GM12878 (cell line): ENCODE measurements at regions not wholly inside any gene's neighbourhood (a gene's known extent, or its start where the extent isn't known, plus 50 kb on each side); places are given as distances from the start of the nearest gene placed in this dataset.

Experiments used
- ATAC-seq: fragments of 200-7000 bp; cut with Tn5 transposase; 3 replicates; pipeline ENCODE4 v1.9.1; 2020; ENCODE audit warnings: mild to moderate bottlenecking, moderate library complexity
- BruUV-seq: library from RNA; stranded (reverse); fragments of 400-500 nt; replicated peaks from 2 replicates; lab custom pipeline; 2021; lab: Mats Ljungman, UMichigan
- CTCF ChIA-PET: fragments of 300-600 bp; sonication (Branson Sonifier 250); formaldehyde crosslinking; extraction: SDS; loops from one replicate; lab custom pipeline; 2021; ENCODE audit warnings: inconsistent platforms; lab: Yijun Ruan, JAX
- POLR2A ChIA-PET: fragments of 350-600 bp; formaldehyde crosslinking; extraction: SDS; loops from one replicate; lab custom pipeline; 2021; ENCODE audit warnings: inconsistent platforms; lab: Charles Lee
- RAD21 ChIA-PET: fragments of 300-600 bp; sonication (Branson Sonifier 250); formaldehyde crosslinking; loops from one replicate; lab custom pipeline; 2023; ENCODE audit warnings: antibody characterized with exemption; ENCODE audit not compliant: unreplicated experiment; lab: Charles Lee
- SMC1A ChIA-PET: fragments of 300-600 bp; sonication (Branson Sonifier 250); formaldehyde crosslinking; loops from one replicate; lab custom pipeline; 2023; ENCODE audit not compliant: unreplicated experiment, uncharacterized antibody; lab: Charles Lee
- DNase-seq: peaks from one replicate; pipeline ENCODE4 v3.0.0-alpha.2; 2011; ENCODE audit warnings: low read depth, low spot score
- FAIRE-seq: peaks from 3 replicates; lab custom pipeline; 2011; peaks lifted over from hg19 to GRCh38; lab: Jason Lieb, UNC
- H2AFZ ChIP-seq: 2 replicates; pipeline ENCODE4 v1.6.0; 2011; ENCODE audit warnings: low read depth, low read length, control low read depth; ENCODE audit not compliant: control insufficient read depth
- H3K27ac ChIP-seq: 2 replicates; pipeline ENCODE4 v1.5.1; 2011; ENCODE audit warnings: control low read depth; ENCODE audit not compliant: control insufficient read depth, insufficient read depth
- H3K27me3 ChIP-seq, 2 experiments: replicated peaks in 1 of 2; 2 replicates each; pipeline versions ENCODE4 v1.6.0 to v1.6.1; 2011; ENCODE audit warnings: low read length in 1 of 2; ENCODE audit not compliant: control insufficient read depth in 2 of 2, insufficient read depth in 2 of 2
- H3K36me3 ChIP-seq, 2 experiments: 2 replicates each; pipeline ENCODE4 v1.5.1; 2011; ENCODE audit warnings: low read length in 1 of 2; ENCODE audit not compliant: control insufficient read depth in 2 of 2, insufficient read depth in 2 of 2
- H3K4me1 ChIP-seq: 2 replicates; pipeline ENCODE4 v1.6.1; 2011; ENCODE audit warnings: mild to moderate bottlenecking, low read length, moderate library complexity, mixed read lengths; ENCODE audit not compliant: control insufficient read depth, insufficient read depth
- H3K4me2 ChIP-seq: 2 replicates; pipeline ENCODE4 v1.6.0; 2011; ENCODE audit warnings: control low read depth; ENCODE audit not compliant: control insufficient read depth, insufficient read depth
- H3K4me3 ChIP-seq: fragments of 200-600 bp; sonication (generic); 2 replicates; pipeline ENCODE4 v1.5.1; 2016
- H3K79me2 ChIP-seq: 2 replicates; pipeline ENCODE4 v1.6.0; 2011; ENCODE audit warnings: low read length; ENCODE audit not compliant: control insufficient read depth, insufficient read depth
- H3K9ac ChIP-seq: 2 replicates; pipeline ENCODE4 v1.8.0; 2011; ENCODE audit warnings: low read length, control low read depth, mixed read lengths; ENCODE audit not compliant: control insufficient read depth, insufficient read depth
- H3K9me3 ChIP-seq: replicated peaks from 3 replicates; pipeline ENCODE4 v1.5.1; 2011; ENCODE audit warnings: mild to moderate bottlenecking, low read length; ENCODE audit not compliant: control insufficient read depth, insufficient read depth
- H4K20me1 ChIP-seq: 2 replicates; pipeline ENCODE4 v1.6.0; 2011; ENCODE audit not compliant: control insufficient read depth, insufficient read depth
- ASH2L ChIP-seq: fragments of 300-600, 200-600 bp; sonication (generic); IDR thresholded peaks from 2 replicates; pipeline ENCODE4 v1.6.1; 2017; ENCODE audit warnings: low read depth, mild to moderate bottlenecking, borderline replicate concordance
- CHD1 ChIP-seq: IDR thresholded peaks from 2 replicates; pipeline ENCODE4 v1.6.1; 2012; ENCODE audit warnings: low read depth, low read length, improper control_type of control experiment
- CREB1 ChIP-seq: IDR thresholded peaks from 2 replicates; pipeline ENCODE4 v1.6.1; 2012; ENCODE audit warnings: low read depth, mild to moderate bottlenecking, inconsistent platforms
- DPF2 ChIP-seq: fragments of 450-650 bp; IDR thresholded peaks from 2 replicates; pipeline ENCODE4 v1.6.1; 2017; ENCODE audit warnings: mild to moderate bottlenecking
- IKZF1 ChIP-seq: fragments of 450-650 bp; conservative IDR thresholded peaks from 2 replicates; pipeline ENCODE4 v1.6.1; 2017; ENCODE audit warnings: antibody characterized with exemption, mild to moderate bottlenecking
- MTA2 ChIP-seq: fragments of 450-650 bp; IDR thresholded peaks from 2 replicates; pipeline ENCODE4 v1.6.1; 2016; ENCODE audit warnings: low read depth, mild to moderate bottlenecking, moderate library complexity
- MXI1 ChIP-seq: fragments of 150-350 bp; IDR thresholded peaks from 2 replicates; pipeline ENCODE4 v1.6.1; 2011; ENCODE audit warnings: low read depth, mild to moderate bottlenecking, inconsistent platforms, low read length, improper control_type of control experiment
- RBBP5 ChIP-seq: fragments of 200-600 bp; sonication (generic); conservative IDR thresholded peaks from 2 replicates; pipeline ENCODE4 v1.6.1; 2016
- RCOR1 ChIP-seq: conservative IDR thresholded peaks from 2 replicates; pipeline ENCODE4 v1.6.1; 2012; ENCODE audit warnings: low read depth, low read length, improper control_type of control experiment
- SIN3A ChIP-seq: IDR thresholded peaks from 2 replicates; pipeline ENCODE4 v1.6.1; 2012; ENCODE audit warnings: low read depth, low read length, improper control_type of control experiment
- SMAD1 ChIP-seq: fragments of 450-650 bp; IDR thresholded peaks from 2 replicates; pipeline ENCODE4 v1.6.1; 2018; ENCODE audit warnings: mild to moderate bottlenecking, low read depth; ENCODE audit not compliant: partially characterized antibody
- WGBS: methylation state at CpG from one replicate; pipeline ENCODE4 v1.1.6; 2016; ENCODE audit warnings: low lambda C conversion rate; ENCODE audit not compliant: insufficient replicate concordance, insufficient coverage; ENCODE audit errors: missing lambda C conversion rate; 5-methylcytosine and 5-hydroxymethylcytosine counted together
- in situ Hi-C: fragments of 300-500 bp; cut with MboI; formaldehyde crosslinking; loops from 9 replicates; pipeline ENCODE4 v1.14.3; 2018; ENCODE audit warnings: mixed read lengths
- intact Hi-C: fragments of 100-400 bp; cut with micrococcal nuclease; formaldehyde crosslinking; loops from one replicate; pipeline ENCODE4 v1.14.2; 2022; ENCODE audit not compliant: unreplicated experiment
- TF ChIP-seq, protein P1 (sequence below): IDR thresholded peaks from 2 replicates; pipeline ENCODE4 v1.6.1; 2011; ENCODE audit warnings: mild to moderate bottlenecking, low read depth, low read length, moderate library complexity; ENCODE audit not compliant: insufficient replicate concordance
- TF ChIP-seq, protein P2 (sequence below): fragments of 150-350 bp; IDR thresholded peaks from 2 replicates; pipeline ENCODE4 v1.6.1; 2016; ENCODE audit warnings: low read depth, low read length
- TF ChIP-seq, protein P3 (sequence below): IDR thresholded peaks from 2 replicates; pipeline ENCODE4 v1.6.1; 2012; ENCODE audit warnings: improper control_type of control experiment, low read depth, low read length; ENCODE audit not compliant: insufficient replicate concordance

DNA sequence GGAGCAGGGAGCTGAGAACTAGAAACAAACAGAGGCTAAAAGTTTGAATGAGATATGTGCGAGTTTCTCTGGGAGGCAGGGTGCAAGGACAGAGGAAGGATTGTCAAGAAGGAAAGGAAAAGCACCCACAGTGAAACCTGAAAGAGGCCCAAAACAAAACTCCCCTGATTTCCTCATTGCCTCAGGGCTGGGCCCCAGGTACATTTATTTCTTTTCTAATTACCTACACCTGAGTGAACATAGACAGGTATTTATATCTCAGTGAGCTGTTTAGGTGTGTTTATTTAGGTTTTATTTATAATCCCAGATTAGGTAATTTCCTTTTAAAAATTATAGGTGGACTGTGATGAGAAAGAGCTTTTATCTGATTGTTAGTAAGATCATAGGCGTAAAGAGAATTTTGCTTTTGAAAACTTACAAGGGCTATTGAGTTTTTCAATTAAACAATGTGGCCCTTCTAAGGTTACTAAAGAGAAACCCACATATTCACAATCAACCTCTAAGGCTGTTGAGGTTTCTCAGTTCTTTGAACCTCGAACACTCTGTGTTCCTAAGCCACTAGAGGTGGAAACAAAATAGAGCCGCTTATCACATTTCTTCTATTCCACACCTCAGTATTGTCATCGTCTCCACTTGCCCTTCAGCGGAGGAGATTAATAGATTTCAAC, 344.8 kb downstream of the ZNF608 start:
- intact Hi-C loops: no loop called here
- Histone ChIP-seq H3K9me3 (no peaks in the 10 kb centered on the region), H3K9ac (no peak overlapping the region), H3K4me1 (no peaks in the 10 kb centered on the region), H4K20me1 (no peaks in the 10 kb centered on the region), H3K79me2 (no peaks in the 10 kb centered on the region), H3K27ac (no peak overlapping the region), H3K27me3 (no peaks in the 10 kb centered on the region), H3K4me2 (no peak overlapping the region), H3K36me3 (no peaks in the 10 kb centered on the region), H2AFZ (no peak overlapping the region), H3K4me3 (no peak overlapping the region)
- WGBS: 74% methylated on average over 6 of the region's 6 CpGs
- CTCF ChIA-PET: interaction anchor here (0.6 kb wide), 1 partner anchor 854 kb away, joined by 3 read pairs; no protein-coding TSS in a partner anchor
- RAD21 ChIA-PET: no interaction called here
- POLR2A ChIA-PET: no interaction called here
- no TSS peak for BruUV-seq
- DNase-seq (no peak), FAIRE-seq (no peak), ATAC-seq (no peak)
- in situ Hi-C loops: no loop called here
- SMC1A ChIA-PET: interaction anchor here (1.5 kb wide), 1 partner anchor 10 kb away, joined by 3 read pairs; no protein-coding TSS in a partner anchor
- TF ChIP-seq, protein P1, sequence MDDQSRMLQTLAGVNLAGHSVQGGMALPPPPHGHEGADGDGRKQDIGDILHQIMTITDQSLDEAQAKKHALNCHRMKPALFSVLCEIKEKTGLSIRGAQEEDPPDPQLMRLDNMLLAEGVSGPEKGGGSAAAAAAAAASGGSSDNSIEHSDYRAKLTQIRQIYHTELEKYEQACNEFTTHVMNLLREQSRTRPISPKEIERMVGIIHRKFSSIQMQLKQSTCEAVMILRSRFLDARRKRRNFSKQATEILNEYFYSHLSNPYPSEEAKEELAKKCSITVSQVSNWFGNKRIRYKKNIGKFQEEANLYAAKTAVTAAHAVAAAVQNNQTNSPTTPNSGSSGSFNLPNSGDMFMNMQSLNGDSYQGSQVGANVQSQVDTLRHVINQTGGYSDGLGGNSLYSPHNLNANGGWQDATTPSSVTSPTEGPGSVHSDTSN: no peak
- TF ChIP-seq CREB1: no peak
- TF ChIP-seq, protein P2, sequence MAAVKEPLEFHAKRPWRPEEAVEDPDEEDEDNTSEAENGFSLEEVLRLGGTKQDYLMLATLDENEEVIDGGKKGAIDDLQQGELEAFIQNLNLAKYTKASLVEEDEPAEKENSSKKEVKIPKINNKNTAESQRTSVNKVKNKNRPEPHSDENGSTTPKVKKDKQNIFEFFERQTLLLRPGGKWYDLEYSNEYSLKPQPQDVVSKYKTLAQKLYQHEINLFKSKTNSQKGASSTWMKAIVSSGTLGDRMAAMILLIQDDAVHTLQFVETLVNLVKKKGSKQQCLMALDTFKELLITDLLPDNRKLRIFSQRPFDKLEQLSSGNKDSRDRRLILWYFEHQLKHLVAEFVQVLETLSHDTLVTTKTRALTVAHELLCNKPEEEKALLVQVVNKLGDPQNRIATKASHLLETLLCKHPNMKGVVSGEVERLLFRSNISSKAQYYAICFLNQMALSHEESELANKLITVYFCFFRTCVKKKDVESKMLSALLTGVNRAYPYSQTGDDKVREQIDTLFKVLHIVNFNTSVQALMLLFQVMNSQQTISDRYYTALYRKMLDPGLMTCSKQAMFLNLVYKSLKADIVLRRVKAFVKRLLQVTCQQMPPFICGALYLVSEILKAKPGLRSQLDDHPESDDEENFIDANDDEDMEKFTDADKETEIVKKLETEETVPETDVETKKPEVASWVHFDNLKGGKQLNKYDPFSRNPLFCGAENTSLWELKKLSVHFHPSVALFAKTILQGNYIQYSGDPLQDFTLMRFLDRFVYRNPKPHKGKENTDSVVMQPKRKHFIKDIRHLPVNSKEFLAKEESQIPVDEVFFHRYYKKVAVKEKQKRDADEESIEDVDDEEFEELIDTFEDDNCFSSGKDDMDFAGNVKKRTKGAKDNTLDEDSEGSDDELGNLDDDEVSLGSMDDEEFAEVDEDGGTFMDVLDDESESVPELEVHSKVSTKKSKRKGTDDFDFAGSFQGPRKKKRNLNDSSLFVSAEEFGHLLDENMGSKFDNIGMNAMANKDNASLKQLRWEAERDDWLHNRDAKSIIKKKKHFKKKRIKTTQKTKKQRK: no peak
- TF ChIP-seq IKZF1: no peak
- TF ChIP-seq DPF2: no peak
- TF ChIP-seq, protein P3, sequence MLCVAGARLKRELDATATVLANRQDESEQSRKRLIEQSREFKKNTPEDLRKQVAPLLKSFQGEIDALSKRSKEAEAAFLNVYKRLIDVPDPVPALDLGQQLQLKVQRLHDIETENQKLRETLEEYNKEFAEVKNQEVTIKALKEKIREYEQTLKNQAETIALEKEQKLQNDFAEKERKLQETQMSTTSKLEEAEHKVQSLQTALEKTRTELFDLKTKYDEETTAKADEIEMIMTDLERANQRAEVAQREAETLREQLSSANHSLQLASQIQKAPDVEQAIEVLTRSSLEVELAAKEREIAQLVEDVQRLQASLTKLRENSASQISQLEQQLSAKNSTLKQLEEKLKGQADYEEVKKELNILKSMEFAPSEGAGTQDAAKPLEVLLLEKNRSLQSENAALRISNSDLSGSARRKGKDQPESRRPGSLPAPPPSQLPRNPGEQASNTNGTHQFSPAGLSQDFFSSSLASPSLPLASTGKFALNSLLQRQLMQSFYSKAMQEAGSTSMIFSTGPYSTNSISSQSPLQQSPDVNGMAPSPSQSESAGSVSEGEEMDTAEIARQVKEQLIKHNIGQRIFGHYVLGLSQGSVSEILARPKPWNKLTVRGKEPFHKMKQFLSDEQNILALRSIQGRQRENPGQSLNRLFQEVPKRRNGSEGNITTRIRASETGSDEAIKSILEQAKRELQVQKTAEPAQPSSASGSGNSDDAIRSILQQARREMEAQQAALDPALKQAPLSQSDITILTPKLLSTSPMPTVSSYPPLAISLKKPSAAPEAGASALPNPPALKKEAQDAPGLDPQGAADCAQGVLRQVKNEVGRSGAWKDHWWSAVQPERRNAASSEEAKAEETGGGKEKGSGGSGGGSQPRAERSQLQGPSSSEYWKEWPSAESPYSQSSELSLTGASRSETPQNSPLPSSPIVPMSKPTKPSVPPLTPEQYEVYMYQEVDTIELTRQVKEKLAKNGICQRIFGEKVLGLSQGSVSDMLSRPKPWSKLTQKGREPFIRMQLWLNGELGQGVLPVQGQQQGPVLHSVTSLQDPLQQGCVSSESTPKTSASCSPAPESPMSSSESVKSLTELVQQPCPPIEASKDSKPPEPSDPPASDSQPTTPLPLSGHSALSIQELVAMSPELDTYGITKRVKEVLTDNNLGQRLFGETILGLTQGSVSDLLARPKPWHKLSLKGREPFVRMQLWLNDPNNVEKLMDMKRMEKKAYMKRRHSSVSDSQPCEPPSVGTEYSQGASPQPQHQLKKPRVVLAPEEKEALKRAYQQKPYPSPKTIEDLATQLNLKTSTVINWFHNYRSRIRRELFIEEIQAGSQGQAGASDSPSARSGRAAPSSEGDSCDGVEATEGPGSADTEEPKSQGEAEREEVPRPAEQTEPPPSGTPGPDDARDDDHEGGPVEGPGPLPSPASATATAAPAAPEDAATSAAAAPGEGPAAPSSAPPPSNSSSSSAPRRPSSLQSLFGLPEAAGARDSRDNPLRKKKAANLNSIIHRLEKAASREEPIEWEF: no peak
- no peak for TF ChIP-seq CHD1
- no peak for TF ChIP-seq RCOR1
- TF ChIP-seq MXI1: no peak
- TF ChIP-seq SMAD1: no peak
- TF ChIP-seq SIN3A: no peak
- TF ChIP-seq RBBP5: no peak
- no peak for TF ChIP-seq MTA2
- no peak for TF ChIP-seq ASH2L
